Stimulated activated memory B cell treated with anti-CD40 and anti-IgM and Interleukin-4, amounts not matched to agents 10 μg/mL and 1 μg/mL and 100 μg/mL, for 72 hours (primary cell): ENCODE measurements at regions not wholly inside any gene's neighbourhood (a gene's known extent, or its start where the extent isn't known, plus 50 kb on each side); places are given as distances from the start of the nearest gene placed in this dataset.
"Not testable (repeated sequence)": the region's sequence is repeated elsewhere in the genome, so short reads cannot be mapped to it uniquely, and the experiment has no call there.

Experiments
- ATAC-seq: fragments of 150-1000 bp; cut with Tn5 transposase; 2 replicates; pipeline ENCODE4 v1.10.0; 2021
- H3K27ac Mint-ChIP-seq: one replicate; pipeline ENCODE4 v1.8.0; 2022; ENCODE audit warnings: mild to moderate bottlenecking, mixed read lengths
- H3K27me3 Mint-ChIP-seq: one replicate; pipeline ENCODE4 v1.8.0; 2022; ENCODE audit warnings: mixed read lengths
- H3K36me3 Mint-ChIP-seq: one replicate; pipeline ENCODE4 v1.8.0; 2022; ENCODE audit warnings: mixed read lengths
- H3K4me1 Mint-ChIP-seq: one replicate; pipeline ENCODE4 v1.8.0; 2022; ENCODE audit warnings: mixed read lengths
- H3K4me3 Mint-ChIP-seq: one replicate; pipeline ENCODE4 v1.8.0; 2022; ENCODE audit warnings: mild to moderate bottlenecking, moderate library complexity, mixed read lengths
- H3K9me3 Mint-ChIP-seq: one replicate; pipeline ENCODE4 v1.8.0; 2022; ENCODE audit warnings: mixed read lengths

DNA sequence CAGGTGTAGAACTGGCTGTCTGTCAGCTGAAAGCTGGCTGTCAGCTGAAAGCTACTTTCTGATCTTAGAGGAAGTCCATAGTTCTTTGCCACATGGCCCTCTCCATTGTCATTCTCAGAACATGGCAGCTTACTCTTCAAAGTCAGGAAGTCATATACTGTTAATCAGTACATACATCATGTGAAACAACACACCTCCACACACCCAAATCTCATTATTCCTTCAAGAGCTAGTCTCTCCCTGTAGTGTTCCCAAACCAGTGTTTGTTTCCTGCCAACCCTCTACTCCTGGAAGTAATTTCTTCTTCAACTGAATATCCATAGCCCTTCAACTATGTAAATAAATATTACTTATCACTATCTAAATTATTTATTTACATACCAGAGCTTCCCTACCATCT is 58.9 kb downstream of the OR5AK2 start:
- no peaks in the 10 kb centered on the region for H3K27me3 Mint-ChIP-seq
- H3K9me3 Mint-ChIP-seq = peaks cover 10% of the 10 kb centered on the region
- H3K4me1 Mint-ChIP-seq = no peaks in the 10 kb centered on the region
- H3K4me3 Mint-ChIP-seq = no peak overlapping the region
- H3K36me3 Mint-ChIP-seq = no peaks in the 10 kb centered on the region
- H3K27ac Mint-ChIP-seq = no peak overlapping the region
- no peak for ATAC-seq

DNA sequence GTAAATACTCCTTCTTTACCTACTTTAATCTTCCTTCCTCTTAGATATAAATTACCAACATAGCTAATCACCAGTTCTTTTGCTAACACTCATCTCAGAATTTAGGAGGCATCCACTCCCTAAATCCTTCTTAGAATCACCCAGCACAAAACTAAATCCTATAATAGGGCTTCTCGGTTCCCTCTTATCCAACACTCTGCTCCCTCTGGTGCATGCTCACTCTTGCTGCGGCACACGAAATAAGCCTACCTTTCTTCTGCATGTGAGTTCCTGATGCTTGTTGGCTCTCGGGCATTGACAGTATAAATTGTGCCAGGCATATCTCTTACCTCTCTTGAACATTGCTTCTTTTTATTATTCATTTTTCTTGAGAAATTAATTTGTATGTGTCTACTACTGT is 61.0 kb downstream of the OR5AK2 start:
- ATAC-seq = no peak
- peaks cover 10% of the 10 kb centered on the region for H3K9me3 Mint-ChIP-seq
- H3K27ac Mint-ChIP-seq = no peak overlapping the region
- no peaks in the 10 kb centered on the region for H3K27me3 Mint-ChIP-seq
- no peaks in the 10 kb centered on the region for H3K4me1 Mint-ChIP-seq
- H3K36me3 Mint-ChIP-seq = no peaks in the 10 kb centered on the region
- no peak overlapping the region for H3K4me3 Mint-ChIP-seq

DNA sequence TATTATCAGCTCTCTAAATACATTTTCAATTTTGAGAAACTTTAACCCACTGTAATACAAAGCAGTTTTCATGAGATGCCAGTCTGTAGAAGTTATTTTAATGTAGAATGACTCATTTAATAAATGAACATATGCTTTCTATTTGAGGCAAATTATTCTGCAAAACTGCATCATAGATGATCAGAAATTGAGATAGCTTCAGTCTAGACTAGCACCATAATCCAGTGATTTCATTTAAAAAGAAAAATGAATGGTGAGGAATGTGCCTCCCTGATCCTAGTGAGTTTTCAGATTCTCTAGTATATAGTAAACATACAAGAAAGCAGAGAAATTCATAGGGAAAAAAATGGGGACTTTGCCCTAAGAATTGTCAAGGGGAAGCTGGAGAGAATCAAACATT is 66.1 kb downstream of the OR5AK2 start:
- no peak overlapping the region for H3K4me3 Mint-ChIP-seq
- H3K4me1 Mint-ChIP-seq = no peaks in the 10 kb centered on the region
- no peaks in the 10 kb centered on the region for H3K36me3 Mint-ChIP-seq
- H3K27ac Mint-ChIP-seq = no peak overlapping the region
- peaks cover 7% of the 10 kb centered on the region for H3K9me3 Mint-ChIP-seq
- H3K27me3 Mint-ChIP-seq = no peaks in the 10 kb centered on the region
- no peak for ATAC-seq

DNA sequence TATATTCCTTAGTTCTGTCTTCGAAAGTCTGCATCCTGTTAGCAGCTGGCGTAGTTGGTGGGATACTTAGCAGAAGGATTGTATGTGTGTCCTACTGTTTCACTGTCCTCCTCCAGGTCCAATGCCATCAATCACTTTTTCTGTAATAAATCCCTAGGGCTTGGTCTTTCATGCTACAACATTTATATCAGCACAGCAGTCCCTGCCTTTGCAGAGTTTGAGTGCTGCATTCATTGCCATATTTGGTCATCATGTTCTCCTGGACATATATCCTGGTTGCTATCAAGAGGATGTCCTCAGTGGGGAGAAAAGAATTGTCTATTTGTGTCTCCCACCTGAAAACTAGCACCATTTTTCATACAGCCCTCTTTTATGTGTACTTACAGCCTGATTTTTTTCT is 67.0 kb downstream of the OR5AK2 start:
- Mint-ChIP-seq H3K4me3 (no peak overlapping the region), H3K4me1 (no peaks in the 10 kb centered on the region), H3K27me3 (no peaks in the 10 kb centered on the region), H3K36me3 (no peaks in the 10 kb centered on the region), H3K9me3 (peaks cover 7% of the 10 kb centered on the region), H3K27ac (no peak overlapping the region)
- no peak for ATAC-seq

- H3K27me3 Mint-ChIP-seq = no peaks in the 10 kb centered on the region
- no peaks in the 10 kb centered on the region for H3K36me3 Mint-ChIP-seq
- no peak for ATAC-seq
- H3K4me3 Mint-ChIP-seq = no peak overlapping the region
- H3K9me3 Mint-ChIP-seq = peaks cover 4% of the 10 kb centered on the region
- no peak overlapping the region for H3K27ac Mint-ChIP-seq
- H3K4me1 Mint-ChIP-seq = no peaks in the 10 kb centered on the region
Observed at GRCh38 chr11:57056735-57057134, 68.0 kb downstream of the OR5AK2 start.

DNA sequence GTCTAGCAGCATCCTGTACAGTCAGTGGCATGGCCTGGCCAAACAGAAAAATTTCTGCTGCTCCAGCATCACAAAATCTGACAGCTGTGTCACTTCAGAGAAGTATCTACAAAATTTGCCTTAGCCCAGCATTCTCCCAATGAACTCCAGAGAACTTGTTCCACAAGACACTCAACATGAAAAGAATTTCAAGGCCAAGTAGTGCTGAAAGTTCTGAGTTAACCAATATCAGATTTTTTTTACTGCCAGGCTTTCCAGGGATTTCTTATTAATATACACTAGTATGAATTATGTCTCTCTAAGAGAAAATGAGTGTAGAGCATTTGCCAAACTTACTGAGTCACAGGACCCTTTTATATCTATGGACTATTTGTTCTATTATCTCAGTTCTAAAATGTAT is 68.8 kb downstream of the OR5AK2 start:
- Mint-ChIP-seq H3K9me3 (peaks cover 2% of the 10 kb centered on the region), H3K4me1 (no peaks in the 10 kb centered on the region), H3K36me3 (no peaks in the 10 kb centered on the region), H3K27me3 (no peaks in the 10 kb centered on the region), H3K27ac (no peak overlapping the region), H3K4me3 (no peak overlapping the region)
- no peak for ATAC-seq

GRCh38 chr11:57062957-57063356 is 74.2 kb downstream of the OR5AK2 start:
- not testable (repeated sequence) for H3K4me3 Mint-ChIP-seq, ATAC-seq, H3K36me3 Mint-ChIP-seq, H3K27ac Mint-ChIP-seq, H3K9me3 Mint-ChIP-seq, H3K4me1 Mint-ChIP-seq, H3K27me3 Mint-ChIP-seq

DNA sequence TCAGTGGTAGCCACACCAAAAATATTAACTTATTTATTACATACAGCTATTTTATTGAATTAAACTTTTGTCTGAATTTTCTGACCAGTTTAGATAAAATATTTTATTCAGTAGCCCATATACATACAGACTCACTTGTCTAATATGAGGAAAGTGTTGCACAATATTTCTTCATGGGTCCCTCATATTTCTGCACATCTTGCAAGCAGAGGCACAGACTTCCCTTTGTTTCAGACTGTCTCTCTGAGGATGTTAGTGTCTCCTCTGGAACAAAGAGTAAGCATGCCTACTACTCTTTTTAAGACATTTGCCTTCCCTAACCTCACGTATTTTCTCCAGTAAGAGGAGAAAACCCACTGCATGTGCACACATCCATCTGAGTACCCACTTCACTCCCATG is 81.2 kb downstream of the OR5AK2 start:
- Mint-ChIP-seq H3K4me1 (no peaks in the 10 kb centered on the region), H3K27me3 (no peaks in the 10 kb centered on the region), H3K36me3 (no peaks in the 10 kb centered on the region), H3K27ac (no peak overlapping the region), H3K9me3 (no peaks in the 10 kb centered on the region), H3K4me3 (no peak overlapping the region)
- ATAC-seq = no peak

DNA sequence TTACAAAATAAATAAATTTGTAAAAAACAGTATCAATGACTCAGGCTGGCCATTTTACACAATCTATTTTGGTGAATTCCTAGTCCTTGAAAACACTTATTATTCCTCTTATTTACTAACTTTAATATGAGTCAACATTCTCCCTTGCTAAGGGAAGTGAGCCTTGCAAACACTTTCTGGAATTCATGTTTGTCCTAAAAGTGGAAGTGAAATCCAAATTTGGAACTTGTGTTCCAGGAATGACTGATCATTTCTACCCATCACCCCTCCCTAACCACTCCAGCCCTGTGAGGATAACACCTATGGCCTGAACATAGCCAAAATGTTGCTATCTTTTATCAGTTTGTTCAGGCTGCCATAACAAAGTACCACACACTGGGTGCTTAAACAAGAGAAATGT is 83.1 kb downstream of the OR5AK2 start:
- no peak overlapping the region for H3K27ac Mint-ChIP-seq
- no peak for ATAC-seq

GRCh38 chr11:57072640-57073039 is 83.9 kb downstream of the OR5AK2 start:
- ATAC-seq = no peak
- no peaks in the 10 kb centered on the region for H3K27me3 Mint-ChIP-seq
- H3K9me3 Mint-ChIP-seq = no peaks in the 10 kb centered on the region
- no peaks in the 10 kb centered on the region for H3K4me1 Mint-ChIP-seq
- no peaks in the 10 kb centered on the region for H3K36me3 Mint-ChIP-seq
- H3K27ac Mint-ChIP-seq = no peak overlapping the region
- no peak overlapping the region for H3K4me3 Mint-ChIP-seq

More for the DNA sequence above, 83.1 kb downstream of the OR5AK2 start:
- H3K4me1 Mint-ChIP-seq = no peaks in the 10 kb centered on the region
- H3K36me3 Mint-ChIP-seq = no peaks in the 10 kb centered on the region
- no peaks in the 10 kb centered on the region for H3K27me3 Mint-ChIP-seq
- no peaks in the 10 kb centered on the region for H3K9me3 Mint-ChIP-seq
- no peak overlapping the region for H3K4me3 Mint-ChIP-seq

GRCh38 chr11:57073128-57073527 is 84.4 kb downstream of the OR5AK2 start:
- no peak for ATAC-seq
- Mint-ChIP-seq H3K9me3 (no peaks in the 10 kb centered on the region), H3K4me1 (no peaks in the 10 kb centered on the region), H3K36me3 (no peaks in the 10 kb centered on the region), H3K4me3 (no peak overlapping the region), H3K27me3 (no peaks in the 10 kb centered on the region), H3K27ac (no peak overlapping the region)

DNA sequence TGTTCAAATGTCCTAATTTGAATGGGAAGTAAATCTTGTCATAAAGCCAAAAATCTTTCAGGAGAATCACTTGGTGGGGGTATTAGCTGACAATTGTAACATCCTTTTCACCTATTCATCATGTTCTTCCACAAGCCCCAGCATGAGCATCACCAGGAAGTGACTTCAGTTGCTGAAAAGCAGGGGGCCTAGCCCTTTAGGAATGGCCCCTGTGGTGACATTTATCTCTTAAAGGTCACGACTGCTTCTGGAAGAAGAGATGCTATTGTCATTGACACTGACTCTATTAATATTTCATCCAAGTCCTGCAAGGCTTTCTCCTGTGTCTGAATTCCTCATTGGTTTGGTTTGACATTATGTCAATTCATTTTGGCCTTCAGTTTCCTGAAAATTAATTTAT is 92.6 kb downstream of the OR5AK2 start:
- Mint-ChIP-seq H3K4me1 (no peaks in the 10 kb centered on the region), H3K36me3 (no peaks in the 10 kb centered on the region), H3K4me3 (no peak overlapping the region), H3K9me3 (peaks cover 5% of the 10 kb centered on the region), H3K27me3 (no peaks in the 10 kb centered on the region), H3K27ac (no peak overlapping the region)
- no peak for ATAC-seq

DNA sequence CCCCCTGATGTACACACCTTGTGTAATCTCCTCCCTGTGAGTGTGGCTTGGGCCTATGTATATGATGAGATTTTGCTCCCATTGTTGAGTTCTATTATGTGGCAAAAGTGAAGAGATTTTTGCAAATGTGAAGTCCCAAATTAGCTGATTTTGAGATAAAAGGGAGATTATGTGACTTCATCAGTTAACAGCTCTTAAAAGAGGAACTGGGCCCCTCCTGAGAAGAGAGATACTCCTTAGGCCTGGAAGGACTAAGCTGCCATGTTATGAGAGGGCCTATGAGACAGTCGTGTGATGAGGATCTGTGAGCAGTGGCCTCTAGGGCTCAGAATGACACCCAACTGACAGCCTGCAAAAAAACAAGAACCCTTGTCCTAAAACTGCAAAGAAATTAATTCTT is 93.4 kb downstream of the OR5AK2 start:
- Mint-ChIP-seq H3K4me3 (no peak overlapping the region), H3K4me1 (no peaks in the 10 kb centered on the region), H3K36me3 (no peaks in the 10 kb centered on the region), H3K27me3 (no peaks in the 10 kb centered on the region), H3K27ac (no peak overlapping the region), H3K9me3 (peaks cover 5% of the 10 kb centered on the region)
- ATAC-seq = no peak

DNA sequence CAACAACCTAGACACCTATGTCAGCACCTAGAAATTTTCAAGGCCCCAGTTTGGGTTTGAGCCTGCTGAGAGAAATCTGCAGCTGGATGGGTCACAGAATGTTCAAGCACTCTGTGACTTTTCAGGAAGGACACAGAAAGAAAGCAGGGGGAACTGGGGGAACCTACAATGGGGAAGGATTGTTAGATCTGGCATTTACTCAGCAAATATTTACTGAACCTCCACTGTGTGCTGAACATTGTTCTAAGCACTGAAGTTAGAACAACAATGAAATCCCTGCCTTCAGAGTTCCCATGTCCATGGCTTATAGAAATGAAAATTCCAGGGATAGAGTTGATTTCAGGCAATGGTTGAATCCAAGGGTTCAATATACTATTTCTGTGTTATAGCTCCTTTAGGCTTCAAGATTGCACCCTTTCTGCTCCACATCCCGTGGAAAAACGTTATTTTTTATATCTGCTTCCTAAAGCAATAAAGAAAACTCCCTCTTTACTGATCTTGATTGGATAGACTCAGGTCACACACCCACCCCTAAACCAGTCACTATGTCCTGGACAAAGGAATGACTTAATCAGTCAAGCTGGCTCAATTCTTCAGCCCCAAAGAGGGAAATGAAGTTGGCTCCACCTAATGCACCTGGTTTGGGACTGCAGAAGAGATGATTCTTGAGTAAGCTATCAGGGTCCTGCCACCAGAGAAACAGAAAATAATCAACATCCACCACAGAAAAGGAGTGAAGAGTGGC is 95.1 kb downstream of the OR5AK2 start:
- ATAC-seq = no peak
- Mint-ChIP-seq H3K4me3 (no peak overlapping the region), H3K4me1 (no peaks in the 10 kb centered on the region), H3K27ac (no peak overlapping the region), H3K9me3 (peaks cover 5% of the 10 kb centered on the region), H3K36me3 (no peaks in the 10 kb centered on the region), H3K27me3 (no peaks in the 10 kb centered on the region)

GRCh38 chr11:57085611-57086010 is 96.1 kb upstream of the LRRC55 start:
- no peaks in the 10 kb centered on the region for H3K36me3 Mint-ChIP-seq
- no peak for ATAC-seq
- no peak overlapping the region for H3K27ac Mint-ChIP-seq
- H3K27me3 Mint-ChIP-seq = no peaks in the 10 kb centered on the region
- peaks cover 3% of the 10 kb centered on the region for H3K9me3 Mint-ChIP-seq
- no peak overlapping the region for H3K4me3 Mint-ChIP-seq
- no peaks in the 10 kb centered on the region for H3K4me1 Mint-ChIP-seq

DNA sequence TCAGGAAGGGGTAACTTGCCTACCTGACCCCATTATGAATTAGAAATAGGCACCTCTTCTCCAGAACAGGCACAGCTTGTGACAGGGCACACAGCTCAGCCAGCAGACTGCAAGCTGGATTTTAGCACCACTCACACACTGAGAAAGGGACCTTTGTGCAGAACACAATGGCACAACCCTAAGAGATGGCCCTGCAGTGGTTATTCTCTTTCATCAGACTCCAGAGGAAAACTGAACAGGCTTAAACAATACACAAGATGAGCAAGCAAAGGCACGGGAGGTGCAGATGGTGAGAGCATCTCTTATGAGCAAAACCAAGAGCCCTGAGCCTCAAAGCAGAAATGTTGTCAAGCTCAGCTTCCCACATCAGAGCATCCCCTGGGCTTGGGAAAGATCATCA is 93.8 kb upstream of the LRRC55 start:
- Mint-ChIP-seq H3K9me3 (peaks cover 1% of the 10 kb centered on the region), H3K4me3 (no peak overlapping the region), H3K4me1 (no peaks in the 10 kb centered on the region), H3K27ac (no peak overlapping the region), H3K27me3 (peaks cover 4% of the 10 kb centered on the region), H3K36me3 (no peaks in the 10 kb centered on the region)
- ATAC-seq = peak; percentile 21
